K562 (cell line): ENCODE measurements at regions not wholly inside any gene's neighbourhood (a gene's known extent, or its start where the extent isn't known, plus 50 kb on each side); places are given as distances from the start of the nearest gene placed in this dataset.

ENCODE experiments used
- ATAC-seq: fragments of 200-7000 bp; cut with Tn5 transposase; 3 replicates; pipeline ENCODE4 v1.9.1; 2020; ENCODE audit warnings: moderate library complexity
- BruUV-seq: library from RNA; stranded (reverse); fragments of 400-500 nt; replicated peaks from 2 replicates; lab custom pipeline; 2021; lab: Mats Ljungman, UMichigan
- CTCF ChIA-PET: fragments of 300-600 bp; formaldehyde crosslinking; extraction: SDS; loops from one replicate; lab custom pipeline; 2021; ENCODE audit warnings: low intra/inter-chr PET ratio; lab: Yijun Ruan, JAX
- POLR2A ChIA-PET: fragments of 300-600, 350-650 bp; sonication (Branson Sonifier 250); formaldehyde crosslinking; extraction: SDS; loops from one replicate; lab custom pipeline; 2021; ENCODE audit warnings: antibody characterized with exemption, inconsistent platforms; lab: Yijun Ruan, JAX
- DNase-seq, 4 experiments: peaks; one replicate each; pipeline versions ENCODE4 v3.0.0 to v3.0.0-alpha.2; 2011 to 2018; ENCODE audit warnings: low spot score in 3 of 4, mixed read lengths in 3 of 4; ENCODE audit errors: extremely low read depth in 1 of 4
- FAIRE-seq: peaks from 2 replicates; lab custom pipeline; 2011; peaks lifted over from hg19 to GRCh38; lab: Jason Lieb, UNC
- H2AFZ ChIP-seq: 2 replicates; pipeline ENCODE4 v1.6.0; 2011; ENCODE audit warnings: low read depth, low read length, control low read depth, inconsistent platforms
- H3K27ac ChIP-seq: fragments of 200-600 bp; 3 replicates; pipeline ENCODE4 v1.8.0; 2011; ENCODE audit warnings: low read depth, mild to moderate bottlenecking, control low read depth, inconsistent platforms, low read length, moderate library complexity, mixed read lengths; ENCODE audit errors: extremely low read depth
- H3K27me3 ChIP-seq, 2 experiments: fragments of 300-600 bp in 1 of 2; 2 replicates in 1 of 2; 3 replicates in 1 of 2; pipeline versions ENCODE4 v1.6.0 to v1.8.0; 2011; ENCODE audit warnings: inconsistent platforms in 2 of 2, low read length in 2 of 2, mild to moderate bottlenecking in 1 of 2, mixed read lengths in 1 of 2, moderate library complexity in 1 of 2; ENCODE audit not compliant: control insufficient read depth in 2 of 2, insufficient read depth in 2 of 2
- H3K36me3 ChIP-seq: fragments of 300-600 bp; 3 replicates; pipeline ENCODE4 v1.8.0; 2011; ENCODE audit warnings: mild to moderate bottlenecking, low read length, inconsistent platforms; ENCODE audit not compliant: control insufficient read depth, insufficient read depth
- H3K4me1 ChIP-seq, 2 experiments: fragments of 200-600 bp in 1 of 2; replicated peaks in 1 of 2; 2 replicates in 1 of 2; 3 replicates in 1 of 2; pipeline versions ENCODE4 v1.5.1 to v1.8.0; 2011; ENCODE audit warnings: inconsistent platforms in 2 of 2, low read length in 2 of 2, mild to moderate bottlenecking in 1 of 2, mixed read lengths in 1 of 2, moderate library complexity in 1 of 2; ENCODE audit not compliant: control insufficient read depth in 2 of 2, insufficient read depth in 2 of 2
- H3K4me2 ChIP-seq: 2 replicates; pipeline ENCODE4 v1.6.1; 2011; ENCODE audit warnings: low read length, control low read depth, inconsistent platforms, mixed read lengths; ENCODE audit not compliant: insufficient read depth
- H3K4me3 ChIP-seq: fragments of 200-600 bp; sonication (generic), shearing (Covaris generic); 2 replicates; pipeline ENCODE4 v1.5.1; 2016; ENCODE audit warnings: control low read depth, inconsistent platforms
- H3K79me2 ChIP-seq: fragments of 200-600 bp; 3 replicates; pipeline ENCODE4 v1.8.0; 2011; ENCODE audit warnings: low read length, inconsistent platforms; ENCODE audit not compliant: control insufficient read depth, insufficient read depth
- H3K9ac ChIP-seq, 2 experiments: 2 replicates each; pipeline versions ENCODE4 v1.6.0 to v1.6.1; 2011; ENCODE audit warnings: low read depth in 2 of 2, low read length in 2 of 2, control low read depth in 1 of 2, inconsistent platforms in 1 of 2, mild to moderate bottlenecking in 1 of 2, mixed read lengths in 1 of 2; ENCODE audit not compliant: insufficient read depth in 1 of 2
- H3K9me1 ChIP-seq: one replicate; pipeline ENCODE4 v1.6.0; 2011; ENCODE audit warnings: inconsistent platforms, mild to moderate bottlenecking, low read length, moderate library complexity; ENCODE audit not compliant: control insufficient read depth, insufficient read depth
- H3K9me3 ChIP-seq: replicated peaks from 2 replicates; pipeline ENCODE4 v1.5.1; 2011; ENCODE audit warnings: low read depth, low read length, inconsistent platforms; ENCODE audit not compliant: control insufficient read depth, insufficient read depth
- H4K20me1 ChIP-seq: replicated peaks from 2 replicates; pipeline ENCODE4 v1.6.1; 2011; ENCODE audit warnings: low read length, inconsistent platforms, mixed read lengths; ENCODE audit not compliant: control insufficient read depth, insufficient read depth
- ATF1 ChIP-seq, 2 experiments: fragments of 450-650 bp in 1 of 2; IDR thresholded peaks; 2 replicates each; pipeline ENCODE4 v1.6.1; 2016; ENCODE audit warnings: missing compliant biosample characterization in 1 of 2, missing genetic modification characterization in 1 of 2
- ESRRB ChIP-seq: fragments of 250-450 bp; sonication (Bioruptor Pico); IDR thresholded peaks from 2 replicates; pipeline ENCODE4 v1.5.0; 2020; ENCODE audit warnings: mild to moderate bottlenecking, moderate library complexity, borderline replicate concordance
- ETV1 ChIP-seq: fragments of 450-650 bp; conservative IDR thresholded peaks from 2 replicates; pipeline ENCODE4 v1.6.1; 2016; ENCODE audit warnings: missing genetic modification characterization, control low read depth, low read depth, missing compliant biosample characterization
- FOXA3 ChIP-seq, 2 experiments: fragments of 450-650 bp in 1 of 2; sonication (generic) in 1 of 2; formaldehyde crosslinking; IDR thresholded peaks in 1 of 2; conservative IDR thresholded peaks in 1 of 2; 2 replicates each; pipeline versions ENCODE4 v1.4.0 to v1.8.0; 2020 to 2022; ENCODE audit warnings: mild to moderate bottlenecking in 2 of 2, missing genetic modification reagents in 1 of 2
- TCF7L2 ChIP-seq: fragments of 150-350 bp; IDR thresholded peaks from 2 replicates; pipeline ENCODE4 v1.6.1; 2016; ENCODE audit warnings: low read depth, mild to moderate bottlenecking, low read length, moderate library complexity
- ZBTB7A ChIP-seq: IDR thresholded peaks from 2 replicates; pipeline ENCODE4 v1.6.1; 2011; ENCODE audit warnings: low read depth, mild to moderate bottlenecking, low read length, moderate library complexity, borderline replicate concordance; ENCODE audit not compliant: control insufficient read depth
- ZNF121 ChIP-seq: sonication (generic); formaldehyde crosslinking; conservative IDR thresholded peaks from 2 replicates; pipeline ENCODE4 v1.8.0; 2022; ENCODE audit warnings: missing genetic modification reagents
- ZNF239 ChIP-seq: fragments of 250-450 bp; sonication (Bioruptor Pico); IDR thresholded peaks from 2 replicates; pipeline ENCODE4 v1.4.0; 2020; ENCODE audit warnings: mild to moderate bottlenecking
- ZNF584 ChIP-seq: fragments of 200-800 bp; sonication (Bioruptor generic); IDR thresholded peaks from 2 replicates; pipeline ENCODE4 v1.6.1; 2016; ENCODE audit warnings: low read depth, mild to moderate bottlenecking, missing genetic modification characterization, missing compliant biosample characterization
- ZNF830 ChIP-seq: fragments of 250-450 bp; sonication (Bioruptor Pico); IDR thresholded peaks from 2 replicates; pipeline ENCODE4 v1.5.0; 2021; ENCODE audit warnings: mild to moderate bottlenecking
- WGBS: fragments of 100-300 bp; shearing (Covaris generic); methylation state at CpG from one replicate; pipeline ENCODE4 v1.1.6; 2016; ENCODE audit warnings: low coverage, mixed read lengths; ENCODE audit not compliant: insufficient coverage; ENCODE audit errors: missing lambda C conversion rate; 5-methylcytosine and 5-hydroxymethylcytosine counted together
- in situ Hi-C: fragments of 300-500 bp; cut with MboI; formaldehyde crosslinking; loops from 4 replicates; pipeline ENCODE4 v1.15.0; 2018; ENCODE audit warnings: inconsistent platforms, mixed read lengths
- intact Hi-C: fragments of 100-400 bp; cut with micrococcal nuclease; formaldehyde crosslinking; loops from 2 replicates; pipeline ENCODE4 v1.14.2; 2022
- TF ChIP-seq, protein P1 (sequence below): fragments of 250-450 bp; sonication (Bioruptor Pico); IDR thresholded peaks from 2 replicates; pipeline ENCODE4 v1.8.0; 2021; ENCODE audit warnings: moderate library complexity, mild to moderate bottlenecking, inconsistent platforms
- TF ChIP-seq, protein P2 (sequence below): fragments of 450-650 bp; IDR thresholded peaks from 2 replicates; pipeline ENCODE4 v1.6.1; 2014; ENCODE audit warnings: low read depth, mild to moderate bottlenecking, moderate library complexity, borderline replicate concordance

DNA sequence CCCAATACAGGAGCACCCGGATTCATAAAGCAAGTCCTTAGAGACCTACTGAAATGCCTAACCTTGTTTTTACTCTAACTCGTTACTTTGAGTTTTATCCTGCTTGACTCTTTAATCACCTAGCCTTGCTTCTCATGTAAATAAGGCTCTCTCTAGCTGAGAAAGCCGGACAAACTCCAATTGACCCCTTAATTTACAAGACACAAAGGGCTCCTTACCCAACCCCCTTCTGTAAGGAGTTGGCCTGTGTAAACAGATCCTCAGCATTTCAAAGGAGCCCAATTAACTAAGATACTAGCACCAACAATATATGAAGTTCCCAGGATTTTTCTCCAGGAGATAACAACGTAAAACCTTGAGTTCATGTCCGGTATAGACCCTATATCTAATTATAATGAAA, 61.7 kb downstream of the CT47B1 start:
- ChIA-PET POLR2A (no interaction called here), CTCF (no interaction called here)
- no peak overlapping the region for H3K27ac ChIP-seq
- no peaks in the 10 kb centered on the region for H3K36me3 ChIP-seq
- no peak overlapping the region for H2AFZ ChIP-seq
- intact Hi-C loops, result no loop called here
- H3K9me3 ChIP-seq, result no peaks in the 10 kb centered on the region
- H3K79me2 ChIP-seq, result no peaks in the 10 kb centered on the region
- no peak for FAIRE-seq
- no peaks in the 10 kb centered on the region for H3K27me3 ChIP-seq
- no TSS peak for BruUV-seq
- H4K20me1 ChIP-seq, result no peaks in the 10 kb centered on the region
- ATAC-seq, result no peak
- in situ Hi-C loops, result no loop called here
- no peak overlapping the region for H3K9ac ChIP-seq
- no peak for DNase-seq
- H3K4me1 ChIP-seq, result no peaks in the 10 kb centered on the region
- H3K9me1 ChIP-seq, result no peaks in the 10 kb centered on the region
- 1% methylated on average over 5 of the region's 5 CpGs for WGBS
- no peak overlapping the region for H3K4me2 ChIP-seq
- H3K4me3 ChIP-seq, result no peak overlapping the region
- TF ChIP-seq ZNF239 (CRISPR knock-in tag) (no peak), TCF7L2 (no peak), ZBTB7A (no peak), ESRRB (CRISPR knock-in tag) (no peak), FOXA3 (CRISPR knock-in tag; conservative IDR thresholded peaks at IDR 0.05 in 1 of 2, IDR thresholded peaks at IDR 0.05 in 1 of 2) (no peak), ZNF584 (no peak), ZNF830 (CRISPR knock-in tag) (no peak), ETV1 (tag) (no peak), ZNF121 (CRISPR knock-in tag) (no peak), ATF1 (CRISPR knock-in tag; IDR thresholded peaks at IDR 0.05) (no peak), ATF1 (tag; IDR thresholded peaks at IDR 0.05) (no peak)
- TF ChIP-seq, protein P1, sequence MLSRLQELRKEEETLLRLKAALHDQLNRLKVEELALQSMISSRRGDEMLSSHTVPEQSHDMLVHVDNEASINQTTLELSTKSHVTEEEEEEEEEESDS (CRISPR knock-in tag), result no peak
- TF ChIP-seq, protein P2, sequence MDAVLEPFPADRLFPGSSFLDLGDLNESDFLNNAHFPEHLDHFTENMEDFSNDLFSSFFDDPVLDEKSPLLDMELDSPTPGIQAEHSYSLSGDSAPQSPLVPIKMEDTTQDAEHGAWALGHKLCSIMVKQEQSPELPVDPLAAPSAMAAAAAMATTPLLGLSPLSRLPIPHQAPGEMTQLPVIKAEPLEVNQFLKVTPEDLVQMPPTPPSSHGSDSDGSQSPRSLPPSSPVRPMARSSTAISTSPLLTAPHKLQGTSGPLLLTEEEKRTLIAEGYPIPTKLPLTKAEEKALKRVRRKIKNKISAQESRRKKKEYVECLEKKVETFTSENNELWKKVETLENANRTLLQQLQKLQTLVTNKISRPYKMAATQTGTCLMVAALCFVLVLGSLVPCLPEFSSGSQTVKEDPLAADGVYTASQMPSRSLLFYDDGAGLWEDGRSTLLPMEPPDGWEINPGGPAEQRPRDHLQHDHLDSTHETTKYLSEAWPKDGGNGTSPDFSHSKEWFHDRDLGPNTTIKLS, result no peak
